Transverse colon (tissue), 4 donors: ENCODE measurements at regions not wholly inside any gene's neighbourhood (a gene's known extent, or its start where the extent isn't known, plus 50 kb on each side); places are given as distances from the start of the nearest gene placed in this dataset.

Source experiments
- CTCF ChIP-seq, 5 experiments: fragments of 200-600 bp in 3 of 5; fragments of 450-650 bp in 2 of 5; sonication (generic) in 3 of 5; IDR thresholded peaks; 1 replicate in 2 of 5; 2 replicates in 3 of 5; pipeline ENCODE4 v1.5.1; 2016 to 2017; ENCODE audit warnings: antibody characterized with exemption in 5 of 5, inconsistent platforms in 3 of 5, mild to moderate bottlenecking in 2 of 5, moderate library complexity in 1 of 5
- EP300 ChIP-seq: sonication (generic); formaldehyde crosslinking; IDR thresholded peaks from one replicate; pipeline ENCODE4 v1.6.1; 2017; ENCODE audit warnings: antibody characterized with exemption, low read depth
- POLR2A ChIP-seq: fragments of 450-650 bp; IDR thresholded peaks from one replicate; pipeline ENCODE4 v1.6.1; 2016; ENCODE audit warnings: antibody characterized with exemption, mild to moderate bottlenecking, moderate library complexity
- POLR2AphosphoS5 ChIP-seq, 3 donors: sonication (generic); formaldehyde crosslinking; IDR thresholded peaks; one replicate each; pipeline ENCODE4 v1.6.1; 2016; ENCODE audit warnings: antibody characterized with exemption in 3 of 3

GRCh38 chr6:12608016-12608860 is 108.3 kb upstream of the PHACTR1 start:
- TF ChIP-seq CTCF (IDR thresholded peaks at IDR 0.05) (no peak), POLR2A (no peak), POLR2AphosphoS5 (IDR thresholded peaks at IDR 0.05) (no peak), EP300 (no peak)
